GF-D8 (cell line): ENCODE measurements at regions not wholly inside any gene's neighbourhood (a gene's known extent, or its start where the extent isn't known, plus 50 kb on each side); places are given as distances from the start of the nearest gene placed in this dataset.

Experiments used
- DNase-seq: peaks from one replicate; lab custom pipeline; 2025; lab: John Stamatoyannopoulos, UW

- no peak for DNase-seq
Measured at GRCh38 chr10:88083597-88083989, 220.2 kb downstream of the PTEN start.

GRCh38 chr10:88086187-88086960 lies 222.9 kb downstream of the PTEN start:
- no peak for DNase-seq

GRCh38 chr10:88088441-88089340 lies 225.3 kb downstream of the PTEN start:
- DNase-seq = no peak

- no peak for DNase-seq
Measured at GRCh38 chr10:88089498-88089897, 226.1 kb downstream of the PTEN start.

GRCh38 chr10:88090568-88091214 lies 227.3 kb downstream of the PTEN start:
- DNase-seq = peak; percentile 14

- DNase-seq = peak; percentile 63
Measured at GRCh38 chr10:88091490-88092061, 228.2 kb downstream of the PTEN start.

- DNase-seq = no peak
Measured at GRCh38 chr10:88092265-88092664, 228.8 kb downstream of the PTEN start.

GRCh38 chr10:88092973-88093372 lies 229.5 kb downstream of the PTEN start:
- no peak for DNase-seq

GRCh38 chr10:88094795-88095194 lies 231.4 kb downstream of the PTEN start:
- no peak for DNase-seq

- no peak for DNase-seq
Measured at GRCh38 chr10:88095223-88095721, 231.8 kb downstream of the PTEN start.

- no peak for DNase-seq
Measured at GRCh38 chr10:88095778-88096431, 232.5 kb downstream of the PTEN start.

- DNase-seq = no peak
Measured at GRCh38 chr10:88097092-88097516, 233.7 kb downstream of the PTEN start.

GRCh38 chr10:88097536-88097935 lies 234.1 kb downstream of the PTEN start:
- no peak for DNase-seq

GRCh38 chr10:88100281-88100680 lies 236.9 kb downstream of the PTEN start:
- DNase-seq = no peak

GRCh38 chr10:88101666-88102065 lies 238.2 kb downstream of the PTEN start:
- DNase-seq = no peak

- DNase-seq = no peak
Measured at GRCh38 chr10:88103576-88103975, 240.2 kb downstream of the PTEN start.

- DNase-seq = no peak
Measured at GRCh38 chr10:88104223-88104622, 240.8 kb downstream of the PTEN start.

GRCh38 chr10:88106366-88106765 lies 242.9 kb downstream of the PTEN start:
- no peak for DNase-seq

GRCh38 chr10:88107296-88108097 lies 244.1 kb downstream of the PTEN start:
- no peak for DNase-seq

- DNase-seq = peak; percentile 17
Measured at GRCh38 chr10:88108115-88108610, 244.7 kb downstream of the PTEN start.
